IMR-90 (cell line): ENCODE measurements at regions not wholly inside any gene's neighbourhood (a gene's known extent, or its start where the extent isn't known, plus 50 kb on each side); places are given as distances from the start of the nearest gene placed in this dataset.

Experiments
- ATAC-seq: fragments of 200-7000 bp; cut with Tn5 transposase; 2 replicates; pipeline ENCODE4 v1.9.1; 2020; ENCODE audit warnings: low read depth, mild to moderate bottlenecking, moderate library complexity
- BruUV-seq: library from RNA; stranded (reverse); fragments of 400-500 nt; replicated peaks from 2 replicates; lab custom pipeline; 2021; lab: Mats Ljungman, UMichigan
- CTCF ChIA-PET: fragments of 300-600 bp; formaldehyde crosslinking; extraction: SDS; loops from one replicate; lab custom pipeline; 2021; ENCODE audit warnings: antibody characterized with exemption; lab: Yijun Ruan, JAX
- POLR2A ChIA-PET: fragments of 300-600 bp; sonication (Branson Sonifier 250); formaldehyde crosslinking; loops from one replicate; lab custom pipeline; 2022; ENCODE audit warnings: antibody characterized with exemption; ENCODE audit not compliant: unreplicated experiment; lab: Charles Lee
- DNase-seq: peaks from one replicate; pipeline ENCODE4 v3.0.0; 2013
- H2AFZ ChIP-seq: replicated peaks from 2 replicates; pipeline ENCODE3; 2013; ENCODE audit warnings: low read length, mild to moderate bottlenecking; ENCODE audit not compliant: poor library complexity
- H2AK5ac ChIP-seq: 2 replicates; pipeline ENCODE4 v1.6.1; 2013; ENCODE audit warnings: low read depth, low read length, inconsistent platforms
- H2AK9ac ChIP-seq: replicated peaks from 2 replicates; pipeline ENCODE3; 2013; ENCODE audit warnings: mild to moderate bottlenecking, low read depth, low read length, moderate library complexity; ENCODE audit not compliant: poor library complexity
- H2BK120ac ChIP-seq: 2 replicates; pipeline ENCODE4 v1.6.1; 2013; ENCODE audit warnings: low read depth, low read length, inconsistent platforms
- H2BK15ac ChIP-seq: 3 replicates; pipeline ENCODE4 v1.6.1; 2013; ENCODE audit warnings: low read depth, low read length, inconsistent platforms
- H2BK20ac ChIP-seq: 2 replicates; pipeline ENCODE4 v1.6.1; 2013; ENCODE audit warnings: low read depth, mild to moderate bottlenecking, inconsistent platforms, low read length, moderate library complexity
- H2BK5ac ChIP-seq: 2 replicates; pipeline ENCODE4 v1.6.1; 2013; ENCODE audit warnings: mild to moderate bottlenecking, low read depth, low read length, inconsistent platforms; ENCODE audit not compliant: poor library complexity, severe bottlenecking
- H3K14ac ChIP-seq: replicated peaks from 2 replicates; pipeline ENCODE4 v1.6.1; 2013; ENCODE audit warnings: low read depth, low read length, inconsistent platforms
- H3K18ac ChIP-seq: 2 replicates; pipeline ENCODE4 v1.6.1; 2013; ENCODE audit warnings: low read depth, low read length, control low read depth
- H3K23ac ChIP-seq: 2 replicates; pipeline ENCODE4 v1.6.1; 2013; ENCODE audit warnings: low read depth, low read length, inconsistent platforms
- H3K27ac ChIP-seq: 2 replicates; pipeline ENCODE4 v1.5.1; 2013; ENCODE audit warnings: mild to moderate bottlenecking, control low read depth, low read length; ENCODE audit not compliant: insufficient read depth
- H3K27me3 ChIP-seq: 2 replicates; pipeline ENCODE4 v1.6.1; 2013; ENCODE audit warnings: low read length; ENCODE audit not compliant: control insufficient read depth, insufficient read depth
- H3K36me3 ChIP-seq: 2 replicates; pipeline ENCODE4 v1.6.1; 2013; ENCODE audit warnings: low read length, mixed read lengths; ENCODE audit not compliant: control insufficient read depth, insufficient read depth
- H3K4ac ChIP-seq: 2 replicates; pipeline ENCODE4 v1.6.1; 2013; ENCODE audit warnings: low read depth, low read length, inconsistent platforms
- H3K4me1 ChIP-seq: 2 replicates; pipeline ENCODE4 v1.6.1; 2013; ENCODE audit warnings: low read length, mixed read lengths; ENCODE audit not compliant: control insufficient read depth, insufficient read depth
- H3K4me2 ChIP-seq: 2 replicates; pipeline ENCODE4 v1.6.1; 2013; ENCODE audit warnings: low read depth, mild to moderate bottlenecking, control low read depth, low read length, moderate library complexity
- H3K4me3 ChIP-seq: 2 replicates; pipeline ENCODE4 v1.5.1; 2013; ENCODE audit warnings: low read depth, mild to moderate bottlenecking, control low read depth, low read length, moderate library complexity; ENCODE audit not compliant: insufficient read depth
- H3K56ac ChIP-seq: 2 replicates; pipeline ENCODE4 v1.6.1; 2013; ENCODE audit warnings: low read length, inconsistent platforms; ENCODE audit not compliant: insufficient read depth; ENCODE audit errors: extremely low read depth
- H3K79me1 ChIP-seq, 2 experiments: 2 replicates each; pipeline ENCODE4 v1.6.1; 2013; ENCODE audit warnings: low read length in 2 of 2, inconsistent platforms in 1 of 2, low read depth in 1 of 2
- H3K9ac ChIP-seq: 2 replicates; pipeline ENCODE4 v1.6.1; 2013; ENCODE audit warnings: low read depth, low read length, control low read depth
- H3K9me1 ChIP-seq: 2 replicates; pipeline ENCODE4 v1.6.1; 2013; ENCODE audit warnings: low read length, inconsistent platforms; ENCODE audit not compliant: insufficient read depth
- H3K9me3 ChIP-seq: 2 replicates; pipeline ENCODE4 v1.6.1; 2013; ENCODE audit warnings: low read length; ENCODE audit not compliant: control insufficient read depth, insufficient read depth
- H4K20me1 ChIP-seq: 2 replicates; pipeline ENCODE4 v1.6.1; 2013; ENCODE audit warnings: low read length, inconsistent platforms; ENCODE audit not compliant: insufficient read depth
- H4K5ac ChIP-seq: 2 replicates; pipeline ENCODE4 v1.6.1; 2013; ENCODE audit warnings: mild to moderate bottlenecking, low read depth, low read length, control low read depth
- H4K8ac ChIP-seq, 2 experiments: 2 replicates each; pipeline ENCODE4 v1.6.1; 2013; ENCODE audit warnings: low read depth in 2 of 2, low read length in 2 of 2, control low read depth in 1 of 2, inconsistent platforms in 1 of 2
- H4K91ac ChIP-seq: 2 replicates; pipeline ENCODE4 v1.6.1; 2013; ENCODE audit warnings: low read depth, low read length, inconsistent platforms; ENCODE audit not compliant: insufficient read depth
- BHLHE40 ChIP-seq: fragments of 150-350 bp; IDR thresholded peaks from 2 replicates; pipeline ENCODE4 v1.6.1; 2016; ENCODE audit warnings: mild to moderate bottlenecking, low read depth, low read length
- CEBPB ChIP-seq: IDR thresholded peaks from 2 replicates; pipeline ENCODE4 v1.6.1; 2012; ENCODE audit warnings: low read depth, low read length, improper control_type of control experiment
- FOS ChIP-seq: fragments of 150-350 bp; IDR thresholded peaks from 2 replicates; pipeline ENCODE4 v1.6.1; 2016; ENCODE audit warnings: low read depth, low read length
- MAFK ChIP-seq: IDR thresholded peaks from 2 replicates; pipeline ENCODE4 v1.6.1; 2012; ENCODE audit warnings: low read depth, low read length, improper control_type of control experiment
- MAZ ChIP-seq: IDR thresholded peaks from 2 replicates; pipeline ENCODE4 v1.6.1; 2012; ENCODE audit warnings: low read depth, mild to moderate bottlenecking, low read length, improper control_type of control experiment, moderate library complexity, borderline replicate concordance
- MXI1 ChIP-seq: IDR thresholded peaks from 2 replicates; pipeline ENCODE4 v1.6.1; 2012; ENCODE audit warnings: low read depth, mild to moderate bottlenecking, low read length, moderate library complexity, borderline replicate concordance
- NFE2L2 ChIP-seq: fragments of 150-350 bp; IDR thresholded peaks from 2 replicates; pipeline ENCODE4 v1.6.1; 2016; ENCODE audit warnings: low read depth, mild to moderate bottlenecking, low read length
- POLR2A ChIP-seq: IDR thresholded peaks from 2 replicates; pipeline ENCODE4 v1.6.1; 2012; ENCODE audit warnings: mild to moderate bottlenecking, low read depth, low read length
- RAD21 ChIP-seq: IDR thresholded peaks from 2 replicates; pipeline ENCODE4 v1.6.1; 2012; ENCODE audit warnings: low read length, improper control_type of control experiment
- RFX5 ChIP-seq: IDR thresholded peaks from 2 replicates; pipeline ENCODE4 v1.8.0; 2012; ENCODE audit warnings: low read depth, mild to moderate bottlenecking, low read length, moderate library complexity
- SMC3 ChIP-seq: fragments of 150-350 bp; IDR thresholded peaks from 2 replicates; pipeline ENCODE4 v1.6.1; 2016; ENCODE audit warnings: low read depth, mild to moderate bottlenecking, antibody characterized with exemption, low read length, moderate library complexity
- WGBS, 2 experiments: methylation state at CpG; one replicate each; pipeline versions ENCODE4 v1.1.5 to v1.1.7; 2013; ENCODE audit warnings: missing lambda C conversion rate in 2 of 2; ENCODE audit not compliant: insufficient read length in 1 of 2; ENCODE audit errors: extremely low coverage in 2 of 2; 5-methylcytosine and 5-hydroxymethylcytosine counted together
- dilution Hi-C: fragments of 300-500 bp; cut with HindIII; formaldehyde crosslinking; loops from one replicate; pipeline ENCODE4 v1.14.3; 2018; ENCODE audit warnings: low sequenced_read_pairs; ENCODE audit not compliant: unreplicated experiment
- in situ Hi-C: fragments of 300-500 bp; cut with MboI; formaldehyde crosslinking; loops from 3 replicates; pipeline ENCODE4 v1.14.3; 2019; ENCODE audit warnings: low sequenced_read_pairs, inconsistent platforms, mixed read lengths
- intact Hi-C: fragments of 100-400 bp; cut with micrococcal nuclease; formaldehyde crosslinking; loops from 2 replicates; pipeline ENCODE4 v1.10.0; 2022
- TF ChIP-seq, protein P1 (sequence below): fragments of 150-350 bp; IDR thresholded peaks from 2 replicates; pipeline ENCODE4 v1.6.1; 2017; ENCODE audit warnings: mild to moderate bottlenecking, antibody characterized with exemption, low read length, low read depth
- TF ChIP-seq, protein P2 (sequence below): fragments of 150-350 bp; IDR thresholded peaks from 2 replicates; pipeline ENCODE4 v1.6.1; 2016; ENCODE audit warnings: low read depth, mild to moderate bottlenecking, low read length, moderate library complexity, borderline replicate concordance
- TF ChIP-seq, protein P3 (sequence below): conservative IDR thresholded peaks from 2 replicates; pipeline ENCODE4 v1.5.1; 2012; ENCODE audit warnings: mild to moderate bottlenecking, low read depth, low read length, improper control_type of control experiment

DNA sequence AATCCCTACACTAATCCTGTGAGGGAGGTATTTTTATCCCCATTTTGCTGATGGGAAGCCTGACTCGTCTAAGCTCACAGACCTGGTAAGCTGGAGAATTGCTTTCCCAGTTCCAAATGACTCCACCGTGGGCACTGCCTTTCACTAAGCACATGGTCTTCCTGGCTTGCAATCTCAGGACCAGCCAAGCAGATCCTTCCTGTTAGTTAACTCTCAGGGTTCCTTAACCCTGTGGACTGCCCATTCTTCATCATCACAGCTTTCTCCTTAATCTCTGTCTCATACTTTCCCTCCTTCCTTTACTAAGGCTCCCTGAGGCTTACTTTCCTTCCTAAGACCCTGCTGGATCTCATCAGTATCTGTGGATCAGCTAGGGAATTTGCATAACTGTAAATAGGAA is 122.2 kb upstream of the ZEB2 start:
- dilution Hi-C loops (no loop called here), in situ Hi-C loops (no loop called here), intact Hi-C loops (no loop called here)
- Histone ChIP-seq H3K36me3 (no peaks in the 10 kb centered on the region), H3K23ac (no peak overlapping the region), H2BK5ac (no peak overlapping the region), H4K5ac (no peak overlapping the region), H2AK9ac (no peak overlapping the region), H2AFZ (no peak overlapping the region), H3K18ac (no peak overlapping the region), H2AK5ac (no peak overlapping the region), H3K9me1 (no peaks in the 10 kb centered on the region), H4K91ac (no peak overlapping the region), H4K8ac (no peak overlapping the region), H3K4me1 (no peaks in the 10 kb centered on the region), H3K14ac (no peak overlapping the region), H4K20me1 (no peaks in the 10 kb centered on the region), H2BK20ac (no peak overlapping the region), H2BK15ac (no peak overlapping the region), H3K56ac (no peak overlapping the region), H2BK120ac (no peak overlapping the region), H3K79me1 (no peaks in the 10 kb centered on the region), H3K9me3 (no peaks in the 10 kb centered on the region), H3K27ac (no peak overlapping the region), H3K4ac (no peak overlapping the region), H3K27me3 (no peaks in the 10 kb centered on the region), H3K9ac (no peak overlapping the region), H3K4me3 (no peak overlapping the region), H3K4me2 (no peak overlapping the region)
- POLR2A ChIA-PET, result no interaction called here
- no TSS peak for BruUV-seq
- TF ChIP-seq, protein P1, sequence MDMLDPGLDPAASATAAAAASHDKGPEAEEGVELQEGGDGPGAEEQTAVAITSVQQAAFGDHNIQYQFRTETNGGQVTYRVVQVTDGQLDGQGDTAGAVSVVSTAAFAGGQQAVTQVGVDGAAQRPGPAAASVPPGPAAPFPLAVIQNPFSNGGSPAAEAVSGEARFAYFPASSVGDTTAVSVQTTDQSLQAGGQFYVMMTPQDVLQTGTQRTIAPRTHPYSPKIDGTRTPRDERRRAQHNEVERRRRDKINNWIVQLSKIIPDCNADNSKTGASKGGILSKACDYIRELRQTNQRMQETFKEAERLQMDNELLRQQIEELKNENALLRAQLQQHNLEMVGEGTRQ, result no peak
- TF ChIP-seq, protein P2, sequence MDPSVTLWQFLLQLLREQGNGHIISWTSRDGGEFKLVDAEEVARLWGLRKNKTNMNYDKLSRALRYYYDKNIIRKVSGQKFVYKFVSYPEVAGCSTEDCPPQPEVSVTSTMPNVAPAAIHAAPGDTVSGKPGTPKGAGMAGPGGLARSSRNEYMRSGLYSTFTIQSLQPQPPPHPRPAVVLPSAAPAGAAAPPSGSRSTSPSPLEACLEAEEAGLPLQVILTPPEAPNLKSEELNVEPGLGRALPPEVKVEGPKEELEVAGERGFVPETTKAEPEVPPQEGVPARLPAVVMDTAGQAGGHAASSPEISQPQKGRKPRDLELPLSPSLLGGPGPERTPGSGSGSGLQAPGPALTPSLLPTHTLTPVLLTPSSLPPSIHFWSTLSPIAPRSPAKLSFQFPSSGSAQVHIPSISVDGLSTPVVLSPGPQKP, result no peak
- TF ChIP-seq MAZ (no peak), POLR2A (no peak), RFX5 (no peak), NFE2L2 (no peak), BHLHE40 (no peak), MXI1 (no peak), SMC3 (no peak), MAFK (no peak), FOS (no peak), CEBPB (no peak), RAD21 (no peak)
- TF ChIP-seq, protein P3, sequence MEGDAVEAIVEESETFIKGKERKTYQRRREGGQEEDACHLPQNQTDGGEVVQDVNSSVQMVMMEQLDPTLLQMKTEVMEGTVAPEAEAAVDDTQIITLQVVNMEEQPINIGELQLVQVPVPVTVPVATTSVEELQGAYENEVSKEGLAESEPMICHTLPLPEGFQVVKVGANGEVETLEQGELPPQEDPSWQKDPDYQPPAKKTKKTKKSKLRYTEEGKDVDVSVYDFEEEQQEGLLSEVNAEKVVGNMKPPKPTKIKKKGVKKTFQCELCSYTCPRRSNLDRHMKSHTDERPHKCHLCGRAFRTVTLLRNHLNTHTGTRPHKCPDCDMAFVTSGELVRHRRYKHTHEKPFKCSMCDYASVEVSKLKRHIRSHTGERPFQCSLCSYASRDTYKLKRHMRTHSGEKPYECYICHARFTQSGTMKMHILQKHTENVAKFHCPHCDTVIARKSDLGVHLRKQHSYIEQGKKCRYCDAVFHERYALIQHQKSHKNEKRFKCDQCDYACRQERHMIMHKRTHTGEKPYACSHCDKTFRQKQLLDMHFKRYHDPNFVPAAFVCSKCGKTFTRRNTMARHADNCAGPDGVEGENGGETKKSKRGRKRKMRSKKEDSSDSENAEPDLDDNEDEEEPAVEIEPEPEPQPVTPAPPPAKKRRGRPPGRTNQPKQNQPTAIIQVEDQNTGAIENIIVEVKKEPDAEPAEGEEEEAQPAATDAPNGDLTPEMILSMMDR, result no peak
- no peak for DNase-seq
- no CpG with 5 or more reads among the region's 2 CpGs for WGBS, 2 experiments
- CTCF ChIA-PET, result no interaction called here
- no peak for ATAC-seq
